ENCODE measurements at regions not wholly inside any gene's neighbourhood (a gene's known extent, or its start where the extent isn't known, plus 50 kb on each side); places are given as distances from the start of the nearest gene placed in this dataset.
A peak's percentile ranks its signal among the peaks of the same experiment; 100 is the strongest.

GRCh38 chr6:11358904-11359830 lies 126.7 kb upstream of the NEDD9 start:
- DNase-seq (ENCODE audit: low read depth) = no peak

GRCh38 chr6:11357285-11357684 lies 124.8 kb upstream of the NEDD9 start:
- no peak for DNase-seq (ENCODE audit: low read depth)

GRCh38 chr6:11356404-11357155 lies 124.1 kb upstream of the NEDD9 start:
- no peak for DNase-seq (ENCODE audit: low read depth)

- DNase-seq (ENCODE audit: low read depth) = peak; percentile 74
These were observed 121.5 kb upstream of the NEDD9 start for GRCh38 chr6:11353921-11354389.

- no peak for DNase-seq (ENCODE audit: low read depth)
These were observed 117.8 kb upstream of the NEDD9 start for GRCh38 chr6:11350294-11350693.

- DNase-seq (ENCODE audit: low read depth) = no peak
These were observed 117.4 kb upstream of the NEDD9 start for GRCh38 chr6:11349880-11350279.

- DNase-seq (ENCODE audit: low read depth) = no peak
These were observed 114.0 kb upstream of the NEDD9 start for GRCh38 chr6:11346516-11346915.

- no peak for DNase-seq (ENCODE audit: low read depth)
These were observed 113.1 kb upstream of the NEDD9 start for GRCh38 chr6:11345536-11345935.

GRCh38 chr6:11343963-11344723 lies 111.7 kb upstream of the NEDD9 start:
- no peak for DNase-seq (ENCODE audit: low read depth)

- no peak for DNase-seq (ENCODE audit: low read depth)
These were observed 109.4 kb upstream of the NEDD9 start for GRCh38 chr6:11341867-11342266.

- DNase-seq (ENCODE audit: low read depth) = no peak
These were observed 108.8 kb upstream of the NEDD9 start for GRCh38 chr6:11341303-11341702.

- DNase-seq (ENCODE audit: low read depth) = no peak
These were observed 106.9 kb upstream of the NEDD9 start for GRCh38 chr6:11339380-11339779.

GRCh38 chr6:11337306-11337705 lies 104.8 kb upstream of the NEDD9 start:
- DNase-seq (ENCODE audit: low read depth) = no peak

GRCh38 chr6:11335826-11336225 lies 103.4 kb upstream of the NEDD9 start:
- no peak for DNase-seq (ENCODE audit: low read depth)

- no peak for DNase-seq (ENCODE audit: low read depth)
These were observed 100.8 kb upstream of the NEDD9 start for GRCh38 chr6:11333132-11333849.

GRCh38 chr6:11332463-11332862 lies 100.0 kb upstream of the NEDD9 start:
- DNase-seq (ENCODE audit: low read depth) = no peak

- no peak for DNase-seq (ENCODE audit: low read depth)
These were observed 98.6 kb upstream of the NEDD9 start for GRCh38 chr6:11331111-11331510.

- DNase-seq (ENCODE audit: low read depth) = no peak
These were observed 97.9 kb upstream of the NEDD9 start for GRCh38 chr6:11330413-11330760.

- no peak for DNase-seq (ENCODE audit: low read depth)
These were observed 97.4 kb upstream of the NEDD9 start for GRCh38 chr6:11329726-11330412.

- no peak for DNase-seq (ENCODE audit: low read depth)
These were observed 96.3 kb upstream of the NEDD9 start for GRCh38 chr6:11328613-11329247.

GRCh38 chr6:11327961-11328360 lies 95.5 kb upstream of the NEDD9 start:
- no peak for DNase-seq (ENCODE audit: low read depth)

All from activated T-cell treated with anti-CD3 and anti-CD28 coated beads for 24 hours (primary cell).